Caki2 (cell line): ENCODE measurements at regions not wholly inside any gene's neighbourhood (a gene's known extent, or its start where the extent isn't known, plus 50 kb on each side); places are given as distances from the start of the nearest gene placed in this dataset.

ENCODE experiments used
- DNase-seq: peaks from one replicate; pipeline ENCODE4 v3.0.0-alpha.2; 2015; ENCODE audit warnings: low read depth
- in situ Hi-C: cut with HindIII; loops from 2 replicates; pipeline ENCODE4 v1.10.0; 2016; ENCODE audit warnings: low sequenced_read_pairs, low pct_unique_long_range_greater_than_20kb, mixed read lengths

DNA sequence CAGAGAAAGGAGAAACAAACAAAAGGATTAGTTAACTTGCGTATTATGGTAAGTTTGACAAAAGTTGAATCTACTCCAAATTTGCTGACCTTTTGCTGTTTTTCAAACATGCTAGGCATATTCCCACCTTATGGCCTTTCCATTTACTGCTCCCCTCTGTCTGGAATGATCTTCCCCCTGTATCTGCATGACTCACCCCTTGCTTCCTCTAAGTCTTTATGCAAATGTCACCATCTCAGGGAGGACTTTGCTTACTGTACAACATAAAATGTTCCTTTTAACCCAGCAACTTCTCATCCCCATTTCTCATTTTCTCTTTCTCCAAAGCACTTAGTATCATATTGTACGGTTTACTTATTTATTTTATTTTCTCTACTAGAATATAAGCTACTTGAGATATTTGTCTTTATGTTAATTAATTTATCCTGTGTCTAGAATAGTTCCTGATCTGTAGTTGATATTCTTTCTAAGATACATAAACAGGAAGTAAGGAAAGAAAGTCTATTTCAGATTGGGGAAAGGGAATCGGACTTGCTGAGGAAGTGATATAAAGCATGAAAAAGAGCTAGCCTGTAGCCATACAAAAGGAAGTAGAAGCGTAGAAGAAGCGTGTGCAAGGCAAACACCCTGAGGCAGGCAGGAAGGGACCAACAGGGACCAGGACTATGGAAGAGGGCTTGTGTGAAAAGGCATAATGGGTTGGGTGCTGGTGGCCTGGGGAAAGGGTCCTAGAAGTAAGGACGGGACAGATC is 144.9 kb upstream of the ERBB4 start:
- no peak for DNase-seq
- in situ Hi-C loops = no loop called here

DNA sequence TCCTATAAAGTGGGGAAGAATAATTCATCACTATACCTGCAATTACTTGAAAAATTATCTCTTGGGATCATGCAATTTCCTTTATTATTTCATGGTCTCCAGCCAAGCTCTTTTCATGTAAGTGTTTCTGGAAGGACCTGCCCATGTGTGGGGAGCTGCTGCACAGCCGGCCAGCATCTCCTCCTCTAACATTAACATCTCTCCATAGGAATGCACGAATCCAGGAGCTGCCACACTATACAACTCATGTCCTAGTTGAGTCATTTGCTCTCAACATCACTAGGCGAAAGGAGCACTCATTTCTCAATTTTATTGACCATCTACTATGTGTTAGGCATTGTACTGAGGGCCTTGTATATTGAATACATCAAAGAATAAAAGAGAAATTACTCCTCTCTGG is 144.3 kb upstream of the ERBB4 start:
- in situ Hi-C loops = no loop called here
- no peak for DNase-seq

DNA sequence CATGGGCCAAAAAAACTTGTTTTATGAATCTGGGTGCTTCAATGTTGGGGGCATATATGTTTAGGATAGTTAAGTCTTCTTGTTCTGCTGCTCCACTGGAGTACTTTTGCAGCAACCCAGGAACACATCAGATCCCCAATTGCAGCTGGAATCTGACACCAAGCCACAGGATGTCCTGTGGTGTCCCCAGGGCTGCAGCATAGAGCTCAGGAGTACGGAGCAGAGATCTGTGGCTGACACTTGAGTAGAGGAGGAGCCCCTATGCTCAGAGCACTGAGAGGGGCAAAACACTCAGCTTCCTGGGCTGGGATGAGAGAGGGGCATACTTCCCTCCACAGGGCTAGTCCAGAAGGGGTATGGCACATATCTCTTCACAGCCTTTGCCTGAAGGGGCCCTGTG is 138.9 kb upstream of the ERBB4 start:
- no peak for DNase-seq
- in situ Hi-C loops = no loop called here

DNA sequence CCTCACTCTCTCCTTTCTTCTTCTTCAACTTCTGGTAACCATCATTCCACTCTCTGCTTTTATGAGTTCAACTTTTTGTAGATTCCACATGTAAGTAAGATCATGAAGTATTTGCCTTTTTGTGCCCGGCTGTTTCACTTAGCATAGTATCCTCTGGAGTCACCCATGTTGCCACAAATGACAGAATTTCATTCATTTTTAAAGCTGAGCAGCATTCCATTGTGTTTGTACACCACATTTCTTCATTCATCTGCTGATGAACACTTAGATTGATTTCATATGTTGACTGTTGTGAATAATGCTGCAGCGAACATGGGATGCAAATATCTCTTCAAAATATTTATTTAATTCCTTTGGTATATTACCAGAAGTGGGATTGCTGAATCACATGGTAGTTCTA is 133.6 kb upstream of the ERBB4 start:
- no peak for DNase-seq
- in situ Hi-C loops = no loop called here

DNA sequence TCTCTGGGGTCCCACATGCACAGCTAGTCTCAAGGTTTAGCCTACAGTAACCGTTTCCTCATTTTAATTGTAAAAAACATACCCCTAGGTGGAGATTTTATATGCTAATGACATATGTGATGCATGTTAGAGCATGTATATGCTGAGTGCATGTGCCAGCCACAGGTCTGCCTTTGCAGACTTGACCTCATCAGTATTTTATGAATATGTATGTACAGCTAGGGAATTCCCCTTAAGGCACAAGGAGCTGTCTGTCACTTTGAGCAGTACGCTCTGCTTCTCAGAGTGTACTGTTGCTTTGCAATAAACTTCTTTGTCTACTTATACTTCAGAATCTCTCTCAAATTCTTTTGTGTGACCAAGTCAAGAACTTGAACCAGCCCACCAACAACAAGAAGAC is 131.2 kb upstream of the ERBB4 start:
- DNase-seq = no peak
- in situ Hi-C loops = no loop called here

DNA sequence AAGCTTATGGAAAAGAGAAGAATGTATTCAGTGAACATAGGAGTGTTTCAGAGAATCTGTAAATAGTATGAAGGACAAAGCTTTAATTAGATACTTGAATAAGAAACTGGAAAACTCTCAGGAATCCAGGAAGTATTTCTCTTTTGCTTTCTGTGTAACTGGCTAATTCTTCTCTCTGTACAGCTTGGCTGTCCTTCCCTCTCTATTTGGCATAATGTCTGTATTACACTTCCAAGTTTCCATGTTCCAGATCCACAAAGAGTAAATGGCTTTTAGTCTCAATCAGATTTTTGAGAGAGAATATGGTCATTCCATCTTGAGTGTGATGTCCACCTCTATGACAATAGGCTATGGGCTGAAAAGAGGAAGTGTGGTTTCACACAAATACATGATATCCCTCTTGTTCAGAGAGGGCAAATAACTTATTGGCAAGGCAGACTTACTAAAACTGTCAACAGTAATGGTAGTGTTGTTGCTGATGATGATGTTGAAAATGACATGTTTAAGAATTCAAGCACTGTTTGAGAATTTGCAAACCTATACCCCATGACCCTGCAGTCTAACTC is 129.2 kb upstream of the ERBB4 start:
- in situ Hi-C loops = no loop called here
- DNase-seq = no peak

DNA sequence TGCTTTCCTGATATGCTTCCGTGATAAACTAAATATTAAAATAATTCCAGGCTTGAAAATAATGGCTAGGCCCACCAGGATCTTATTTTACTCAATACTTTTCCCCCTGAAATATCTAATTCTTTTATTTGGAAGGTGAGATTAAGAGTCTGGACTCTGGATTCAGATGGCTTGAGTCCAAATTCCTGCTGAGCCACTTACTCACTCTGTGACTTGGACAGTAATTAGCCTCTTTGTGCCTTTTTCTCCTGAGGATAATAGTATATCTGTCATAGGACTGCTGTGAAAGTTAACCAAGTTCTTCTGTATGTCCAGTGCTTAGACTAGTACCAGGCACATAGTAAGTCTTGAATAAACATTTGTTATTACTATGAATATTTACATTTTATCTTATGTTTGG is 127.3 kb upstream of the ERBB4 start:
- in situ Hi-C loops = no loop called here
- DNase-seq = no peak

DNA sequence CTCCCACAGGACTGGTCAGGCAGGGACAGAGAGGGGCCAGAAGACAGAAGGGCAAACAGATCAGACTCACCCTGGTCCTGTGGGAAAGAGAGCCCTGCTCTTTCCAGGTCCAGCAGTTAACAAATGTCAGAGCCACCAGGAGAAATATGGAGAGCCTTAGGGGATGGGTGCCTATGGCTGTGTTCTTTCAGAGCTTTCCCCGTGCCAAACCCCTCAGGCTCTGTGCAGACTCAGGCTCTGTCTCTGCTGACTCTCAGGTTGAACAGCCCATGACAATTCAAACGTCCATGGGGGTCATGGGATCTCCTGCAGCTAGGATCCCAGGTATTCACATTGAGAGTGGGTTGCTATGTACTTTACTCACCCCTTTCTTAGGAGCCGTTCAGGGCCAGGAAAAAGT is 120.8 kb upstream of the ERBB4 start:
- in situ Hi-C loops = no loop called here
- no peak for DNase-seq

DNA sequence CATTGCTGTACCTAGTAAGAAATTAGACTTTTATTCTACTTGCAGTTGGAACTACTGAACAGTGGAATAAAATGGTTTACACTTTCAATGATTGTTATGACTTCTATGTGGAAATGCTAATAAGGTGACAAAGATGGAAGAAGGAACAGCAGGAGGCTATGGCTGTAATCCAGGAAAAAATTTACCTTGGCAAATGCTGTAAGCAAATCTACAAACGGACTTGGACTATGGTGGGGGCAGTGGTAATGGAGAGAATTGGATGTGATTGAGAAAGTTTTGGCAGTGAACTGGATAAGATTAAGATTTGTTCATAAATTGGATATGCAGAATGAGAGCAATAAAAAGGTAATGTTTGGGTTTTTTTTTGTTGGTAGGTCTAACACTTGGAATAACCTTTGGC is 111.0 kb upstream of the ERBB4 start:
- in situ Hi-C loops = no loop called here
- no peak for DNase-seq

DNA sequence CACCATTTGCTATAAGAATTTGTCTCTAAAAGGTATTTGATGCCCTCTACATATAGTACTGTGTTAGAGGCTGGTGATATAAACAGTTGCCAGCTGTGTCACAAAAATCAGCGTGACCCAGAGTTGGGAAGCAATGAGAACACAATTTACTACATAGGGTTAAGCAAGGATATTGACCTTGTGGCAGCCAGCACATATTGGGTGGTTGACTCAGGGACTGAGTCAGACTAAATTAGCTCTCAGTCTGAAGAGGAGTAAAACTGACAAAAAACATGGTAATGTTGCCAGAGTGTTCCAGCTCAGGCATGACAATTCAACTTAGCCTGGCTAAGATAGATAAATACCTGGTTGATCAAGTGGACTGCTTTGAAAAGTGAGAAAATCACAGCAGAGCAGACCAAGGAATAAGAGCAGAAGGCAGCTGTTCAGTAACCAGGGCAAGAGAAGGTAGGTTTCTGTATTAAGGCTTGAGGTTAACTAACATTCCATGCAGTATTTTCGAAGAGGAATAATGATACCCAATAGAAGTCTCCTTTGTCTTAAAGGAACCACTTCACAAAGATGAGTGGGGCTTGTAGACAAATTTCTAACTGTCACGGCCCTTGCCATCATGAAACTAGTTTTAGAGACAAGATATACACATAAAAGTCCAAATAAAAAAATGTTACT is 108.2 kb upstream of the ERBB4 start:
- in situ Hi-C loops = no loop called here
- DNase-seq = peak; percentile 7

DNA sequence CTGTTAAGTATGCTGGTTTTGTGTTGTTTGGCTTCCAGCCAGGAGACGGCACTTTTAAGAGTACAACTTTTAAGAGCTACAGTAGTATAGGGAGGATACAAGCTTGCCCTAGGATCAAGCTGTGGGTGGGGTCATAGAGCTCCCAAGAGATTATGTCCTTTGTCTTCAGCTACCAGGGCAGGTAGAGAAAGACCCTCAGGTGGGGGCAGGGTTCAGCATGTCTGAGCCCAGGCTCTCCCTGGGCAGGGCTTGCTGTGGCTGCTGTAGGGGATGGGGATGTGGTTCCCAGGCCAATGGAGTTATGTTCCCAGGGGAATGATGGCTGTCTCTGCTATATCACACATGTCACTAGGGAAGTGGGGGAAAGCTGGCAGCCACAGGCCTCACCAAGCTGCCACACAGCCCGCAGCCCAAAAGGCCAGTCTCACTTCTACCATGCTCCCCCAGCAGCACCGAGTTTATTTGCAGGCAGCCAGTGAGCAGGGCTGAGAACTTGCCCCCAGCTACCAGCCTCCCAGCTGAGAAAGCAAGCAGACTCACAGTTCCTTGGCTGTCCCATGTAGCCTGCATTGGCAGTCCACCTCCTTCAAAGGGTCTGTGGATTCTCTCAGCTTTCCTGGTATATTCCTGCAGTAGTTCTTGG is 105.7 kb upstream of the ERBB4 start:
- in situ Hi-C loops = no loop called here
- DNase-seq = no peak

DNA sequence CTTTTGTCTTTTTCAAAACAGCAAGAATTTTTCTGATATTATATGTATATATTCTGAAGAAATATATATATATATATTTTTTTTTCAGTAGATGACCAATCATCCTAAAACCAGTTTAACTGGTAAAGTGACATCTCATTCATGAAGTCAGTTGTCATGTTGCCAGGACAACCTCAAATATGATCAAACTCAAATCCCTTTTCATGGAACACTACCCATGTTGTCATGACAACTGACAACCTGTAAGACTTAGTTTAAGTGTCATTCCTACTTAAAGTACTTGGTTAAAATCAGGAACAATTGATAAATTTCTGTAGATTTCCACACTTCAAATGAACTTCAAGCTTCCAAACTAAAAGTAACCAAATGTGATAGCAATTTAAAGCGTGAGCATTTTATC is 101.8 kb upstream of the ERBB4 start:
- in situ Hi-C loops = no loop called here
- DNase-seq = no peak

DNA sequence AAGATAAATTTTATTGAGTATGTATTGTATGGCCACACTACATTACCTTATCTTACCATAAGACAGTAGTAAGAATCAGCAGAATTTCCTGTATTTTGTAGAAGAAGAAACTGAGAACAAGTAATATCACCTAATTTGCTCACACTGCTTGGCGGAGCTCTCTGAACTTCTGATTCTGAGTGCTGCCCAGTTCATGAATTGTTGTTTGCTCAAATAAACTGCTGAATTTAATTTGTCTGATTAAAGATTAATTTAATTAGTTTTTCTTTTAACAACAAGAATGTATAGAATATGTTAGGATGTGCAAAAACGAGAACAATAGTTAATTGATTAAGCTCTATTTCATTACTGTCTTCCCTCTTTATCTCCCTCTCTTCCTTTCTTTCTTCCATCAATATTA is 100.1 kb upstream of the ERBB4 start:
- in situ Hi-C loops = no loop called here
- DNase-seq = no peak

DNA sequence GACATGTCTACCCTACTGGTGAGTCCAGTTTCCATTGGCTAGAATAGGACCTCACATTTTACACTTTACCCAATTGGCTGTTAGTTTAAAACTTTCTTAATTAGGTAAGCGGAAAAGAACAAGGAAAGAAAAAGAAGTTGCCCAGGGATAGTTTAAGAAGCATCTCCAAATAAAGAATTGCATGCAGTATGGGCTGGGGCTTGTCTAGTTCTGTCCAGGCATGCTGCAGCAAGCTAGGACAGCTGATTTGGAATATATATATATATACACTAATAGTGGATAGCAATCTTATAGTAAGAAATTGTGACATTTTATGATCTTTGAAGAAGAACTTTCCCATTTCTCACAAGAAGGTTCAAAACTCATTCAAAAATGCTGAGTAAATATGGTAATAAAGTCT is 90.0 kb upstream of the ERBB4 start:
- in situ Hi-C loops = no loop called here
- no peak for DNase-seq

DNA sequence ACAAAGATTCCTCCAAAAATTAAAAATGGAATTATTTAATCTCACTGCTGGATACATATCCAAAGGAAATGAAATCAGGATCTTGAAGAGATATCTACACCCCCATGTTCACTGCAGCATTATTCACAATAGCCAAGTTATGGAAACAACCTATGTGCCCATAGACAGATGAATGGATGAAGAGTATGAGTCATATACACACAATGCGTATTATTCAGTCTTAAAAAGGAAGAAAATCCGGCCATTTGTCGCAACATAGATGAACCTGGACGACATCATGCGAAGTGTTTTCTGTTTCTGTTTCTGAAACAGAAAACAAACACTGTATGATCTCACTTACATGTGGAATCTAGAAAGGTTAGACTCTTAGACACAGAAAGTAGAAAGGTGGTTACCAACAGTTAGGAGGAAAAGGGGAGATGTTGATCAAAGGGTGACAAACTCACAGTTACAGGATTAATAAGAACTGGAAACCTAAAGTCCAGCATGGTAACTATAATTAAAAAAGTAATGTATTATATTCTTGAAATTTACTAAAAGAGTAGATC is 87.8 kb upstream of the ERBB4 start:
- no peak for DNase-seq
- in situ Hi-C loops = no loop called here

DNA sequence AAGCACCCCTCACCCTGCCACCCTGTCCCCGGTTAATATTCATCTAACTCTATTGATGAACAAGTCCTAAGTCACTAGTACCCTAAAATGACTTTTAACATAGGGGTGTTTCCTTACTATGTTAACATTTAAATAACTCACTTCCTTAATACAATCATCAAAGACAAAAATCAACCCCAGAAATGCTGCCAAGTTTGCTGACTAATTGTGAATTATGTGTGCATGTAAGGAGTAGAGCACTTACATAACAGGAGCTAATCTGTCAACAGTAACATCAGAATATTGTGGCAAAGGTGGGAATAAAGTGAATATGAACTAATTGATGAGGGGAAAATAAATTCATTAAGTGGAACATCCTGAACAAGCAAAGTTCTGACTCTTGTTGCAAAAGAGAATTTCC is 81.4 kb upstream of the ERBB4 start:
- DNase-seq = no peak
- in situ Hi-C loops = no loop called here

DNA sequence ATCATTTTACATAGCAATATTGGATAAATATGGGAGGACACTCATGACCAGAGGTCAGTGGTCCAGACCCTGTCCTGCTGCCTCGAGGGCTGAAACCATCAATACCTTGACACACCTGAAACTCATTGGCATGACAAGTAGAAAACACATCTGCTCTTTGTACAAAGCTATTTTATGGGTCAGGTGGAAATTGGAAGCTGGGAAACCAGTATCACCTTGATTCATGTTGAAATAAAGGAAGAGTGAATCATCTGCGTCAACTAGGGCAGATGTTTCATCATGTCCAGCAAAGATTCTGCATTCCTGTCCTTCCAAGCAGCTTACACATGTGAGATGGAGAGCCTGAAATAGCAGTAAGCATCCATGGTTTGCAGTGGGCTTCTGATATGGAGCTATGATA is 80.0 kb upstream of the ERBB4 start:
- no peak for DNase-seq
- in situ Hi-C loops = no loop called here

DNA sequence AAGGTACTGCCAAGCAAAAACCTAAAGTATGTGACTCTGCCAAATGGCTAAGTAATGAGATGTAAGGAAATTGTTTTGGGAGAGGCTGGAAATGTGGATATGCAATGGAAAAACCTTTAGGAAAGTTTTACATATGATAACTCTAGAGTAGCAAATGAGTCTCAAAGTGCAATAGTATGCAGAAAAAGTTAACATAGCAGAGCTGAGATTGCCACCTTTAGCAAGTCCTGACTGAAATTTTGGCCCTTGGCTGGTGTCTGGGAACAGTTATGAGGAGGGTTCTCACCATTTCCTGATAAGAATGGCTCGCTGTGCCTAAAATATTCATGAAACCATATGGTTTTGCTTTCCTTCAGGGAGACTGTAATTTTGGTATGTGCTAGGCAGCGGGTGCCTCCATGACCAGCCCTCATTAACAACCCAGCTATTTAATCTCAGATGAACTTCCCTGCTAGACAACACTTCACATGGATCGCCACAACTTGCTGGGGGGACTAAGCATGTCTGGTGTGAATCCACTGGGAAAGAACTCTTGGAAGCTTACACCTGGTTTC is 72.3 kb upstream of the ERBB4 start:
- no peak for DNase-seq
- in situ Hi-C loops = no loop called here

DNA sequence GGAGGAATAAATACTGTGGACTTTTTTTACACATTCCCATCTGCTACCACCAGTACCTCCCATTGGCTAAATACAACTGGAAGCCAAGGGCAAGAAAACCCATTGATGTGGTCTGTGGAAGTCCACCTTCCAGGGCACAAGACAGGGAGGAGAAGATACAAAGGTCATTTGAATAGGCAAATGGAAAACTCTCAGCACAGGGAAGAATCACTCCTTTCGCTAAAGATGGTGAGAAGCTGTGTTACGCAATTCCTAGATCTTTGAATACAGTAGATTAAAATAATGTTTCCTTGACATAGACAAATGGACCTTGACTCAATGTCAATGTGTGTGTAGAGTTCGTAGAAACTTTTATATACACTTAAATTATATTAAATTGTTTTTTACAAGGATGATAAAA is 70.9 kb upstream of the ERBB4 start:
- in situ Hi-C loops = no loop called here
- DNase-seq = no peak
